Endothelial cell of umbilical vein (primary cell): ENCODE measurements at regions not wholly inside any gene's neighbourhood (a gene's known extent, or its start where the extent isn't known, plus 50 kb on each side); places are given as distances from the start of the nearest gene placed in this dataset.

Source experiments
- BruUV-seq: library from RNA; stranded (reverse); fragments of 400-500 nt; replicated peaks from 2 replicates; lab custom pipeline; 2021; lab: Mats Ljungman, UMichigan
- CTCF ChIA-PET: fragments of 300-600, 350-600 bp; sonication (Branson Sonifier 250); formaldehyde crosslinking; loops from one replicate; lab custom pipeline; 2021; ENCODE audit warnings: antibody characterized with exemption, inconsistent platforms; lab: Charles Lee
- POLR2A ChIA-PET: fragments of 300-600, 350-600 bp; sonication (Branson Sonifier 250); formaldehyde crosslinking; loops from one replicate; lab custom pipeline; 2021; ENCODE audit warnings: antibody characterized with exemption, inconsistent platforms; lab: Charles Lee
- DNase-seq: peaks from one replicate; pipeline ENCODE4 v3.0.0-alpha.2; 2011; ENCODE audit warnings: low read depth, low spot score
- FAIRE-seq: peaks from 2 replicates; lab custom pipeline; 2011; peaks lifted over from hg19 to GRCh38; lab: Jason Lieb, UNC
- H2AFZ ChIP-seq: 2 replicates; pipeline ENCODE4 v1.6.0; 2012; ENCODE audit warnings: low read depth, low read length, control low read depth, inconsistent platforms
- H3K27ac ChIP-seq: 2 replicates; pipeline ENCODE4 v1.5.1; 2011; ENCODE audit warnings: low read depth, mild to moderate bottlenecking, control low read depth, low read length, moderate library complexity; ENCODE audit not compliant: insufficient read depth
- H3K27me3 ChIP-seq, 2 experiments: 2 replicates each; pipeline versions ENCODE4 v1.6.0 to v1.6.1; 2011; ENCODE audit warnings: low read length in 2 of 2, mixed read lengths in 1 of 2; ENCODE audit not compliant: control insufficient read depth in 2 of 2, insufficient read depth in 2 of 2
- H3K36me3 ChIP-seq, 2 experiments: 2 replicates in 1 of 2; 3 replicates in 1 of 2; pipeline ENCODE4 v1.5.1; 2011; ENCODE audit warnings: low read length in 2 of 2, mild to moderate bottlenecking in 1 of 2, moderate library complexity in 1 of 2; ENCODE audit not compliant: control insufficient read depth in 2 of 2, insufficient read depth in 2 of 2; ENCODE audit errors: extremely low read depth in 1 of 2
- H3K4me1 ChIP-seq: 3 replicates; pipeline ENCODE4 v1.5.1; 2011; ENCODE audit warnings: mild to moderate bottlenecking, low read length; ENCODE audit not compliant: control insufficient read depth, insufficient read depth; ENCODE audit errors: extremely low read depth
- H3K4me2 ChIP-seq: 2 replicates; pipeline ENCODE4 v1.6.1; 2011; ENCODE audit warnings: low read length, control low read depth, mixed read lengths; ENCODE audit not compliant: insufficient read depth
- H3K4me3 ChIP-seq, 3 experiments: fragments of 200-600 bp in 1 of 3; sonication (generic), shearing (Covaris generic) in 1 of 3; replicated peaks in 1 of 3; 2 replicates each; pipeline ENCODE4 v1.5.1; 2011 to 2016; ENCODE audit warnings: control low read depth in 3 of 3, low read length in 3 of 3, mild to moderate bottlenecking in 2 of 3, inconsistent platforms in 1 of 3, low read depth in 1 of 3, moderate library complexity in 1 of 3; ENCODE audit not compliant: insufficient read depth in 1 of 3
- H3K79me2 ChIP-seq: 2 replicates; pipeline ENCODE4 v1.6.0; 2012; ENCODE audit warnings: low read length, inconsistent platforms; ENCODE audit not compliant: control insufficient read depth, insufficient read depth
- H3K9ac ChIP-seq: replicated peaks from 2 replicates; pipeline ENCODE3; 2011; ENCODE audit warnings: low read length, control low read depth; ENCODE audit not compliant: insufficient read depth; ENCODE audit errors: extremely low read depth
- H3K9me1 ChIP-seq: replicated peaks from 3 replicates; pipeline ENCODE4 v1.6.0; 2011; ENCODE audit warnings: mild to moderate bottlenecking, low read length; ENCODE audit not compliant: control insufficient read depth, insufficient read depth; ENCODE audit errors: extremely low read depth
- H3K9me3 ChIP-seq: replicated peaks from 2 replicates; pipeline ENCODE4 v1.5.1; 2012; ENCODE audit warnings: low read length, inconsistent platforms; ENCODE audit not compliant: control insufficient read depth, insufficient read depth
- H4K20me1 ChIP-seq: replicated peaks from 2 replicates; pipeline ENCODE3; 2011; ENCODE audit warnings: mild to moderate bottlenecking, low read length; ENCODE audit not compliant: control insufficient read depth, insufficient read depth; ENCODE audit errors: extremely low read depth
- EZH2 ChIP-seq: IDR thresholded peaks from 2 replicates; pipeline ENCODE4 v1.6.1; 2012; ENCODE audit warnings: borderline replicate concordance, low read depth, mild to moderate bottlenecking, moderate library complexity, low read length, inconsistent platforms; ENCODE audit not compliant: severe bottlenecking
- FOS ChIP-seq: IDR thresholded peaks from 2 replicates; pipeline ENCODE4 v1.6.1; 2011; ENCODE audit warnings: mild to moderate bottlenecking, low read length, moderate library complexity, borderline replicate concordance; ENCODE audit not compliant: insufficient read depth
- GATA2 ChIP-seq: IDR thresholded peaks from 2 replicates; pipeline ENCODE4 v1.7.0; 2011; ENCODE audit warnings: low read depth, mild to moderate bottlenecking, moderate library complexity, mixed read lengths, low read length; ENCODE audit not compliant: insufficient read length, insufficient read depth
- JUN ChIP-seq: IDR thresholded peaks from 2 replicates; pipeline ENCODE4 v1.6.1; 2011; ENCODE audit warnings: borderline replicate concordance, low read depth; ENCODE audit not compliant: insufficient read length, insufficient read depth
- MYC ChIP-seq: IDR thresholded peaks from one replicate; pipeline ENCODE4 v1.6.1; 2011; ENCODE audit warnings: mild to moderate bottlenecking, low read depth, low read length
- POLR2A ChIP-seq: IDR thresholded peaks from 2 replicates; pipeline ENCODE4 v1.6.1; 2012; ENCODE audit warnings: low read depth, mild to moderate bottlenecking, control low read depth, low read length
- POLR2AphosphoS5 ChIP-seq: IDR thresholded peaks from 2 replicates; pipeline ENCODE4 v1.6.1; 2012; ENCODE audit warnings: low read depth, mild to moderate bottlenecking, control low read depth, low read length, moderate library complexity; ENCODE audit not compliant: insufficient read depth
- dilution Hi-C: fragments of 300-500 bp; cut with MboI; formaldehyde crosslinking; loops from one replicate; pipeline ENCODE4 v1.15.0; 2019; ENCODE audit warnings: low sequenced_read_pairs; ENCODE audit not compliant: extremely low pct_ligation_motif_present
- intact Hi-C: fragments of 100-400 bp; cut with micrococcal nuclease; formaldehyde crosslinking; loops from one replicate; pipeline ENCODE4 v1.10.0; 2022
- TF ChIP-seq, protein P1 (sequence below): IDR thresholded peaks from 2 replicates; pipeline ENCODE4 v1.6.1; 2011; ENCODE audit not compliant: insufficient read depth, insufficient read length
- TF ChIP-seq, protein P2 (sequence below), 2 donors: IDR thresholded peaks; 1 replicate in 1 of 2; 2 replicates in 1 of 2; pipeline ENCODE4 v1.5.1; 2011; ENCODE audit warnings: low read length in 2 of 2, mild to moderate bottlenecking in 2 of 2, moderate library complexity in 2 of 2, control low read depth in 1 of 2, inconsistent platforms in 1 of 2, low read depth in 1 of 2; ENCODE audit not compliant: insufficient read depth in 1 of 2; ENCODE audit errors: extremely low read depth in 1 of 2

DNA sequence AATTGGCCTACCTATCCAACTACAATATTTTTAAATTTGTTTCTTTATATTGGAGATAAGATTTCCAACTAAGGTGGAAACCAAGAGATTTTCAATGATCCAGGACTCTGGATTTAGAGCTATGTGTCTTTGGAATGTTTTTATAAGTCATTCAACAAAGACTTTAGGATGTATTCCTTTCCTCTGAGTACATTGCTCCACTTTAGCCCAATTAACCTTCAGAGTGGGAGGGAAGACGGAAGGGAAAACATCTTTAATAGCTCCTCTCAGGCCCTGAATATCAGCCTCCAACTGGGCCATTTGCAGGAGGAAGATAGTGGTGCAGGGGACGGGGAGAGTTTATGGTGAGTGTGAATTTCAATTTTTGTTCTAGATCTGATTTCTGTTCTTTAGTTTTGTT lies 239.2 kb downstream of the PIK3R1 start:
- TF ChIP-seq, protein P1, sequence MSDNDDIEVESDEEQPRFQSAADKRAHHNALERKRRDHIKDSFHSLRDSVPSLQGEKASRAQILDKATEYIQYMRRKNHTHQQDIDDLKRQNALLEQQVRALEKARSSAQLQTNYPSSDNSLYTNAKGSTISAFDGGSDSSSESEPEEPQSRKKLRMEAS: no peak
- TF ChIP-seq FOS: no peak
- TF ChIP-seq POLR2AphosphoS5: no peak
- TF ChIP-seq, protein P2, sequence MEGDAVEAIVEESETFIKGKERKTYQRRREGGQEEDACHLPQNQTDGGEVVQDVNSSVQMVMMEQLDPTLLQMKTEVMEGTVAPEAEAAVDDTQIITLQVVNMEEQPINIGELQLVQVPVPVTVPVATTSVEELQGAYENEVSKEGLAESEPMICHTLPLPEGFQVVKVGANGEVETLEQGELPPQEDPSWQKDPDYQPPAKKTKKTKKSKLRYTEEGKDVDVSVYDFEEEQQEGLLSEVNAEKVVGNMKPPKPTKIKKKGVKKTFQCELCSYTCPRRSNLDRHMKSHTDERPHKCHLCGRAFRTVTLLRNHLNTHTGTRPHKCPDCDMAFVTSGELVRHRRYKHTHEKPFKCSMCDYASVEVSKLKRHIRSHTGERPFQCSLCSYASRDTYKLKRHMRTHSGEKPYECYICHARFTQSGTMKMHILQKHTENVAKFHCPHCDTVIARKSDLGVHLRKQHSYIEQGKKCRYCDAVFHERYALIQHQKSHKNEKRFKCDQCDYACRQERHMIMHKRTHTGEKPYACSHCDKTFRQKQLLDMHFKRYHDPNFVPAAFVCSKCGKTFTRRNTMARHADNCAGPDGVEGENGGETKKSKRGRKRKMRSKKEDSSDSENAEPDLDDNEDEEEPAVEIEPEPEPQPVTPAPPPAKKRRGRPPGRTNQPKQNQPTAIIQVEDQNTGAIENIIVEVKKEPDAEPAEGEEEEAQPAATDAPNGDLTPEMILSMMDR (IDR thresholded peaks at IDR 0.05; ENCODE audit: extremely low read depth in 1 of 2, insufficient read depth in 1 of 2, low read depth in 1 of 2, low read length in 2 of 2): no peak
- no peak for TF ChIP-seq MYC
- TF ChIP-seq POLR2A: no peak
- TF ChIP-seq EZH2: no peak
- no peak for TF ChIP-seq GATA2
- no peak for TF ChIP-seq JUN
- Histone ChIP-seq H3K9ac (no peak overlapping the region), H3K9me3 (no peaks in the 10 kb centered on the region), H3K36me3 (no peaks in the 10 kb centered on the region), H3K27ac (no peak overlapping the region), H3K4me3 (no peak overlapping the region), H2AFZ (no peak overlapping the region), H3K79me2 (no peaks in the 10 kb centered on the region), H3K27me3 (no peaks in the 10 kb centered on the region), H4K20me1 (no peaks in the 10 kb centered on the region), H3K9me1 (no peaks in the 10 kb centered on the region), H3K4me1 (peaks cover 4% of the 10 kb centered on the region), H3K4me2 (no peak overlapping the region)
- intact Hi-C loops: no loop called here
- POLR2A ChIA-PET: interaction anchor here (0.7 kb wide), 1 partner anchor 9 kb away, joined by 3 read pairs; no protein-coding TSS in a partner anchor
- DNase-seq: no peak
- CTCF ChIA-PET: interaction anchor here (3.5 kb wide), 1 partner anchor 168 kb away, joined by 43 read pairs; no protein-coding TSS in a partner anchor
- dilution Hi-C loops: no loop called here
- no TSS peak for BruUV-seq
- no peak for FAIRE-seq
